Heart right ventricle (tissue), 16 donors: ENCODE measurements at regions not wholly inside any gene's neighbourhood (a gene's known extent, or its start where the extent isn't known, plus 50 kb on each side); places are given as distances from the start of the nearest gene placed in this dataset.
A peak's percentile ranks its signal among the peaks of the same experiment; 100 is the strongest.
"Not testable (repeated sequence)": the region's sequence is repeated elsewhere in the genome, so short reads cannot be mapped to it uniquely, and the experiment has no call there.

Experiments
- ATAC-seq, 8 donors: fragments of 200-7000 bp; cut with Tn5 transposase; one replicate each; pipeline ENCODE4 v1.9.1; 2020; ENCODE audit warnings: mild to moderate bottlenecking in 8 of 8, moderate library complexity in 8 of 8, moderate number of reproducible peaks in 1 of 8
- DNase-seq, 2 donors: peaks; one replicate each; pipeline ENCODE4 v3.0.0-alpha.2; 2020
- H3K27ac ChIP-seq, 10 donors: fragments of 200-600 bp; sonication (generic) in 2 of 10; one replicate each; pipeline versions ENCODE4 v1.5.0 to v1.8.0; 2020 to 2022; ENCODE audit warnings: mild to moderate bottlenecking in 3 of 10
- H3K27me3 ChIP-seq, 7 donors: fragments of 200-600 bp; one replicate each; pipeline ENCODE4 v1.8.0; 2021 to 2022; ENCODE audit warnings: mild to moderate bottlenecking in 2 of 7
- H3K36me3 ChIP-seq, 9 donors: fragments of 200-600 bp; sonication (generic) in 1 of 9; one replicate each; pipeline versions ENCODE4 v1.5.0 to v1.8.0; 2020 to 2022; ENCODE audit warnings: mild to moderate bottlenecking in 2 of 9
- H3K4me1 ChIP-seq, 9 donors: fragments of 200-600 bp; sonication (generic) in 1 of 9; one replicate each; pipeline versions ENCODE4 v1.5.0 to v1.8.0; 2020 to 2022; ENCODE audit warnings: mild to moderate bottlenecking in 4 of 9
- H3K4me3 ChIP-seq, 10 donors: fragments of 200-600 bp; sonication (generic) in 2 of 10; one replicate each; pipeline versions ENCODE4 v1.5.0 to v1.8.0; 2020 to 2022; ENCODE audit warnings: mild to moderate bottlenecking in 7 of 10, moderate library complexity in 2 of 10
- H3K9me3 ChIP-seq, 11 donors: fragments of 200-600 bp in 10 of 11; sonication (generic) in 2 of 11; one replicate each; pipeline versions ENCODE4 v1.5.0 to v1.8.0; 2013 to 2022; ENCODE audit warnings: mild to moderate bottlenecking in 2 of 11, control low read depth in 1 of 11, moderate library complexity in 1 of 11
- CTCF ChIP-seq, 9 donors: fragments of 200-600 bp; sonication (generic) in 2 of 9; IDR thresholded peaks; one replicate each; pipeline versions ENCODE4 v1.5.0 to v1.8.0; 2021 to 2022; ENCODE audit warnings: antibody characterized with exemption in 9 of 9, mild to moderate bottlenecking in 5 of 9, moderate library complexity in 1 of 9
- WGBS, 2 donors: extraction: QIAGEN DNeasy Blood & Tissue Kit; methylation state at CpG; one replicate each; pipeline ENCODE4 v1.1.7; 2013; ENCODE audit warnings: inconsistent platforms in 1 of 2; 5-methylcytosine and 5-hydroxymethylcytosine counted together
- intact Hi-C, 10 donors: fragments of 100-400 bp; cut with DNase I; formaldehyde crosslinking; loops; one replicate each; pipeline versions ENCODE4 v1.11.1 to v1.14.2; 2022
- donor health status: Arrhythmogenic right ventricular cardiomyopathy.
- donor health status: ischemic (EF 13 %, LVEDD 7.1; RV severe dilation, severe dysfunction).
- donor health status: healthy with polysubstance abuse.
- donor health status: DM: no; HTN: yes; CAD: no.
- donor health status: DM: no; HTN: no; CAD: no.
- donor health status: ischemic (EF 25% LVEDD 6.9; RV normal size, moderate dysfunction).
- donor health status: ischemic (EF 25% LVEDD 5.7; RV mildly dilated, moderate dysfunction).
- donor health status: healthy.
- donor health status: DM: yes; HTN: yes; CAD: no.
- donor health status: Ischemic cardiomyopathy.
- donor health status: ischemic (EF 35%, LVEDD 5.7; RV mildly dilated, moderate dysfunction).
- donor health status: nonischemic (EF 11% LVEDD 7.7; RV severe dilation, severe dysfunction).
- donor health status: DM: yes; HTN: yes; CAD: no.
- donor health status: PGD.
- donor health status: ischemic (EF 29% LVEDD 5.4; RV normal size, mild dysfunction).
- donor health status: nonischemic (EF 23%, LVEDD 6.1; RV moderate dilation, normal function).

GRCh38 chr6:76972474-76972873, 490.8 kb downstream of the HTR1B start:
- peak in 2 of 8 donors; percentile 41 to 42 for ATAC-seq
- Histone ChIP-seq H3K27me3 (no peaks in the 10 kb centered on the region), H3K4me3 (no peak overlapping the region), H3K27ac (no peak overlapping the region), H3K4me1 (no peaks in the 10 kb centered on the region), H3K9me3 (peaks cover 0 to 3% (median 0%) of the 10 kb centered on the region in 11 donors), H3K36me3 (no peaks in the 10 kb centered on the region)
- intact Hi-C loops = no loop called here
- DNase-seq = no peak
- no peak for TF ChIP-seq CTCF (IDR thresholded peaks at IDR 0.05)

- peaks cover 0 to 18% (median 0%) of the 10 kb centered on the region in 11 donors for H3K9me3 ChIP-seq
- H3K27me3 ChIP-seq, H3K4me1 ChIP-seq, H3K36me3 ChIP-seq, ATAC-seq, DNase-seq, H3K27ac ChIP-seq, H3K4me3 ChIP-seq, intact Hi-C loops: not testable (repeated sequence)
- WGBS, 2 donors = 89 to 91% methylated on average over 15 of the region's 15 CpGs
Observed at GRCh38 chr6:76959177-76959576, 504.1 kb downstream of the HTR1B start.

- peaks cover 0 to 21% (median 6%) of the 10 kb centered on the region in 11 donors for H3K9me3 ChIP-seq
- ATAC-seq (no peak), DNase-seq (no peak)
- 85 to 94% methylated on average over 2 of the region's 2 CpGs for WGBS, 2 donors
- intact Hi-C loops = no loop called here
- no peaks in the 10 kb centered on the region for H3K36me3 ChIP-seq
- TF ChIP-seq CTCF (IDR thresholded peaks at IDR 0.05) = no peak
- no peaks in the 10 kb centered on the region for H3K4me1 ChIP-seq
- H3K4me3 ChIP-seq = no peak overlapping the region
- no peaks in the 10 kb centered on the region for H3K27me3 ChIP-seq
- no peak overlapping the region for H3K27ac ChIP-seq
Observed at GRCh38 chr6:76942203-76942966, 520.9 kb downstream of the HTR1B start.

- H3K27ac ChIP-seq = no peak overlapping the region
- ATAC-seq = no peak
- H3K9me3 ChIP-seq = peaks cover 0 to 21% (median 6%) of the 10 kb centered on the region in 11 donors
- H3K4me1 ChIP-seq = no peaks in the 10 kb centered on the region
- WGBS, 2 donors = 72 to 80% methylated on average over 1 of the region's 1 CpG
- H3K36me3 ChIP-seq = no peaks in the 10 kb centered on the region
- no peak for DNase-seq
- intact Hi-C loops = no loop called here
- H3K4me3 ChIP-seq = no peak overlapping the region
- no peaks in the 10 kb centered on the region for H3K27me3 ChIP-seq
- TF ChIP-seq CTCF (IDR thresholded peaks at IDR 0.05) = no peak
Observed at GRCh38 chr6:76940191-76940590, 523.1 kb downstream of the HTR1B start.

GRCh38 chr6:76914737-76915136, 548.6 kb downstream of the HTR1B start:
- 63 to 70% methylated on average over 2 of the region's 2 CpGs for WGBS, 2 donors
- no peaks in the 10 kb centered on the region for H3K36me3 ChIP-seq
- H3K4me1 ChIP-seq = no peaks in the 10 kb centered on the region
- no peak for TF ChIP-seq CTCF (IDR thresholded peaks at IDR 0.05)
- intact Hi-C loops = no loop called here
- no peak overlapping the region for H3K4me3 ChIP-seq
- no peak for ATAC-seq
- no peaks in the 10 kb centered on the region for H3K9me3 ChIP-seq
- no peak overlapping the region for H3K27ac ChIP-seq
- no peaks in the 10 kb centered on the region for H3K27me3 ChIP-seq
- DNase-seq = no peak

- DNase-seq, H3K36me3 ChIP-seq, intact Hi-C loops, H3K27me3 ChIP-seq, H3K4me3 ChIP-seq, H3K4me1 ChIP-seq, H3K27ac ChIP-seq, H3K9me3 ChIP-seq, ATAC-seq: not testable (repeated sequence)
- WGBS, 2 donors = 91 to 97% methylated on average over 4 of the region's 6 CpGs
Observed at GRCh38 chr6:76905541-76905940, 557.8 kb downstream of the HTR1B start.
